22Rv1 (cell line): ENCODE measurements at regions not wholly inside any gene's neighbourhood (a gene's known extent, or its start where the extent isn't known, plus 50 kb on each side); places are given as distances from the start of the nearest gene placed in this dataset.

Experiments used
- CTCF ChIP-seq: fragments of 450-650 bp; IDR thresholded peaks from 2 replicates; pipeline ENCODE4 v1.5.1; 2017; ENCODE audit warnings: mild to moderate bottlenecking
- ZFX ChIP-seq: fragments of 450-650 bp; IDR thresholded peaks from 2 replicates; pipeline ENCODE4 v1.6.1; 2017; ENCODE audit warnings: antibody characterized with exemption, borderline replicate concordance

GRCh38 chr6:113495521-113495920 is 361.6 kb upstream of the MARCKS start:
- TF ChIP-seq CTCF, result no peak
- no peak for TF ChIP-seq ZFX
